HepG2 (cell line): ENCODE measurements at regions not wholly inside any gene's neighbourhood (a gene's known extent, or its start where the extent isn't known, plus 50 kb on each side); places are given as distances from the start of the nearest gene placed in this dataset.

ENCODE experiments used
- ETV5 ChIP-seq: IDR thresholded peaks from 2 replicates; pipeline ENCODE4 v1.6.1; 2018; ENCODE audit warnings: missing biosample characterization, missing genetic modification reagents, inconsistent platforms, borderline replicate concordance
- FOXO1 ChIP-seq: sonication (generic); formaldehyde crosslinking; IDR thresholded peaks from 2 replicates; pipeline ENCODE4 v1.4.0; 2020; ENCODE audit warnings: missing genetic modification reagents
- MED1 ChIP-seq: sonication (generic); formaldehyde crosslinking; IDR thresholded peaks from 2 replicates; pipeline ENCODE4 v1.4.0; 2020; ENCODE audit warnings: missing genetic modification reagents
- MEIS2 ChIP-seq: sonication (generic); formaldehyde crosslinking; IDR thresholded peaks from 2 replicates; pipeline ENCODE4 v1.9.0; 2021; ENCODE audit warnings: mild to moderate bottlenecking, missing genetic modification reagents
- PPARG ChIP-seq: conservative IDR thresholded peaks from 2 replicates; pipeline ENCODE4 v1.6.1; 2016; ENCODE audit warnings: missing biosample characterization, missing genetic modification reagents
- STAG1 ChIP-seq: sonication (generic); formaldehyde crosslinking; IDR thresholded peaks from 2 replicates; pipeline ENCODE4 v1.4.0; 2020; ENCODE audit warnings: missing genetic modification reagents
- TEAD3 ChIP-seq: optimal IDR thresholded peaks from 2 replicates; pipeline ENCODE3; 2016; ENCODE audit warnings: borderline replicate concordance
- ZNF234 ChIP-seq: sonication (generic); formaldehyde crosslinking; conservative IDR thresholded peaks from 2 replicates; pipeline ENCODE4 v1.5.1; 2020; ENCODE audit warnings: mild to moderate bottlenecking, missing genetic modification reagents
- ZNF484 ChIP-seq: sonication (generic); formaldehyde crosslinking; IDR thresholded peaks from 2 replicates; pipeline ENCODE4 v1.5.1; 2020; ENCODE audit warnings: mild to moderate bottlenecking, low read depth, missing genetic modification reagents, borderline replicate concordance
- ZNF782 ChIP-seq: sonication (generic); formaldehyde crosslinking; IDR thresholded peaks from 2 replicates; pipeline ENCODE4 v1.4.0; 2020; ENCODE audit warnings: missing genetic modification reagents, mild to moderate bottlenecking, borderline replicate concordance
- TF ChIP-seq, protein P1 (sequence below): sonication (generic); formaldehyde crosslinking; IDR thresholded peaks from 2 replicates; pipeline ENCODE4 v1.4.0; 2020; ENCODE audit warnings: missing genetic modification reagents, borderline replicate concordance
- TF ChIP-seq, protein P2 (sequence below): sonication (generic); formaldehyde crosslinking; IDR thresholded peaks from 2 replicates; pipeline ENCODE4 v1.9.0; 2022; ENCODE audit warnings: low read depth, missing genetic modification reagents
- TF ChIP-seq, protein P3 (sequence below): sonication (generic); formaldehyde crosslinking; IDR thresholded peaks from 2 replicates; pipeline ENCODE4 v1.8.0; 2023; ENCODE audit warnings: mild to moderate bottlenecking, missing genetic modification reagents
- TF ChIP-seq, protein P4 (sequence below): sonication (generic); formaldehyde crosslinking; IDR thresholded peaks from 2 replicates; pipeline ENCODE4 v1.5.0; 2020; ENCODE audit warnings: mild to moderate bottlenecking, missing genetic modification reagents
- TF ChIP-seq, protein P5 (sequence below): sonication (generic); formaldehyde crosslinking; IDR thresholded peaks from 2 replicates; pipeline ENCODE4 v1.4.0; 2020; ENCODE audit warnings: mild to moderate bottlenecking, missing genetic modification reagents
- TF ChIP-seq, protein P6 (sequence below): sonication (generic); formaldehyde crosslinking; IDR thresholded peaks from 2 replicates; pipeline ENCODE4 v1.5.0; 2020; ENCODE audit warnings: mild to moderate bottlenecking, missing genetic modification reagents, moderate library complexity

DNA sequence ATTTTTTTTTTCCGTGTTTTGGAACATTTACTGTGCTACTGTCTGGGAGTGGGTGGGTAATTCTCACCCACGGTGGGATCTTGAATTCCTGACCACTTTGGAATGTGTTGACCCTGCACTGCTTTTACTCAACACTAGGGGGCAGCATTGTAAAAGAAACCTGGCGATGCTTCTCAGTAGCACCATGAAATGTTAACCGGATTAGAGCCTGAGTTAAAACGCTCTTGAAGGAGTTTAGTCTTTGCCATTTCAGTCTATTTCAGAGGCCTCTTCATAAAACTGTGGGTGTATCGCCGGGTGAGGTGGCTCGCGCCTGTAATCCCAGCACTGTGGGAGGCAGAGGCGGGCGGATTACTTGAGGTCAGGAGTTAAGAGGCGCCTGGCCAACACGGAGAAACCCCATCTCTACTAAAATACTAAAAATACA, 79.0 kb upstream of the PRNP start (continued):
- TF ChIP-seq, protein P1, sequence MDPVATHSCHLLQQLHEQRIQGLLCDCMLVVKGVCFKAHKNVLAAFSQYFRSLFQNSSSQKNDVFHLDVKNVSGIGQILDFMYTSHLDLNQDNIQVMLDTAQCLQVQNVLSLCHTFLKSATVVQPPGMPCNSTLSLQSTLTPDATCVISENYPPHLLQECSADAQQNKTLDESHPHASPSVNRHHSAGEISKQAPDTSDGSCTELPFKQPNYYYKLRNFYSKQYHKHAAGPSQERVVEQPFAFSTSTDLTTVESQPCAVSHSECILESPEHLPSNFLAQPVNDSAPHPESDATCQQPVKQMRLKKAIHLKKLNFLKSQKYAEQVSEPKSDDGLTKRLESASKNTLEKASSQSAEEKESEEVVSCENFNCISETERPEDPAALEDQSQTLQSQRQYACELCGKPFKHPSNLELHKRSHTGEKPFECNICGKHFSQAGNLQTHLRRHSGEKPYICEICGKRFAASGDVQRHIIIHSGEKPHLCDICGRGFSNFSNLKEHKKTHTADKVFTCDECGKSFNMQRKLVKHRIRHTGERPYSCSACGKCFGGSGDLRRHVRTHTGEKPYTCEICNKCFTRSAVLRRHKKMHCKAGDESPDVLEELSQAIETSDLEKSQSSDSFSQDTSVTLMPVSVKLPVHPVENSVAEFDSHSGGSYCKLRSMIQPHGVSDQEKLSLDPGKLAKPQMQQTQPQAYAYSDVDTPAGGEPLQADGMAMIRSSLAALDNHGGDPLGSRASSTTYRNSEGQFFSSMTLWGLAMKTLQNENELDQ, result 0 out of 2 replicates have a peak, but pooled peaks have one; percentile 76
- TF ChIP-seq FOXO1 (CRISPR knock-in tag) (peak; percentile 51; the same call in 1 of the 2 replicates), STAG1 (CRISPR knock-in tag) (peak; percentile 99), TEAD3 (peak; percentile 88), PPARG (peak; percentile 48; the same call in 1 of the 2 replicates), ZNF782 (CRISPR knock-in tag) (no peak), ETV5 (CRISPR knock-in tag) (peak; percentile 16; the same call in 1 of the 2 replicates), MEIS2 (CRISPR knock-in tag) (no peak), ZNF234 (CRISPR knock-in tag) (no peak), MED1 (peak; percentile 31; the same call in 1 of the 2 replicates), ZNF484 (CRISPR knock-in tag) (no peak)
- TF ChIP-seq, protein P2, sequence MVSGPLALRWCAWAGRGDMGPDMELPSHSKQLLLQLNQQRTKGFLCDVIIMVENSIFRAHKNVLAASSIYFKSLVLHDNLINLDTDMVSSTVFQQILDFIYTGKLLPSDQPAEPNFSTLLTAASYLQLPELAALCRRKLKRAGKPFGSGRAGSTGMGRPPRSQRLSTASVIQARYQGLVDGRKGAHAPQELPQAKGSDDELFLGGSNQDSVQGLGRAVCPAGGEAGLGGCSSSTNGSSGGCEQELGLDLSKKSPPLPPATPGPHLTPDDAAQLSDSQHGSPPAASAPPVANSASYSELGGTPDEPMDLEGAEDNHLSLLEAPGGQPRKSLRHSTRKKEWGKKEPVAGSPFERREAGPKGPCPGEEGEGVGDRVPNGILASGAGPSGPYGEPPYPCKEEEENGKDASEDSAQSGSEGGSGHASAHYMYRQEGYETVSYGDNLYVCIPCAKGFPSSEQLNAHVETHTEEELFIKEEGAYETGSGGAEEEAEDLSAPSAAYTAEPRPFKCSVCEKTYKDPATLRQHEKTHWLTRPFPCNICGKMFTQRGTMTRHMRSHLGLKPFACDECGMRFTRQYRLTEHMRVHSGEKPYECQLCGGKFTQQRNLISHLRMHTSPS (CRISPR knock-in tag), result no peak
- TF ChIP-seq, protein P3, sequence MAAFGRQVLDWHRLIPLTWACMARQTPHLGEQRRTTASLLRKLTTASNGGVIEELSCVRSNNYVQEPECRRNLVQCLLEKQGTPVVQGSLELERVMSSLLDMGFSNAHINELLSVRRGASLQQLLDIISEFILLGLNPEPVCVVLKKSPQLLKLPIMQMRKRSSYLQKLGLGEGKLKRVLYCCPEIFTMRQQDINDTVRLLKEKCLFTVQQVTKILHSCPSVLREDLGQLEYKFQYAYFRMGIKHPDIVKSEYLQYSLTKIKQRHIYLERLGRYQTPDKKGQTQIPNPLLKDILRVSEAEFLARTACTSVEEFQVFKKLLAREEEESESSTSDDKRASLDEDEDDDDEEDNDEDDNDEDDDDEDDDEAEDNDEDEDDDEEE (CRISPR knock-in tag), result peak; percentile 70; the same call in 1 of the 2 replicates
- TF ChIP-seq, protein P4, sequence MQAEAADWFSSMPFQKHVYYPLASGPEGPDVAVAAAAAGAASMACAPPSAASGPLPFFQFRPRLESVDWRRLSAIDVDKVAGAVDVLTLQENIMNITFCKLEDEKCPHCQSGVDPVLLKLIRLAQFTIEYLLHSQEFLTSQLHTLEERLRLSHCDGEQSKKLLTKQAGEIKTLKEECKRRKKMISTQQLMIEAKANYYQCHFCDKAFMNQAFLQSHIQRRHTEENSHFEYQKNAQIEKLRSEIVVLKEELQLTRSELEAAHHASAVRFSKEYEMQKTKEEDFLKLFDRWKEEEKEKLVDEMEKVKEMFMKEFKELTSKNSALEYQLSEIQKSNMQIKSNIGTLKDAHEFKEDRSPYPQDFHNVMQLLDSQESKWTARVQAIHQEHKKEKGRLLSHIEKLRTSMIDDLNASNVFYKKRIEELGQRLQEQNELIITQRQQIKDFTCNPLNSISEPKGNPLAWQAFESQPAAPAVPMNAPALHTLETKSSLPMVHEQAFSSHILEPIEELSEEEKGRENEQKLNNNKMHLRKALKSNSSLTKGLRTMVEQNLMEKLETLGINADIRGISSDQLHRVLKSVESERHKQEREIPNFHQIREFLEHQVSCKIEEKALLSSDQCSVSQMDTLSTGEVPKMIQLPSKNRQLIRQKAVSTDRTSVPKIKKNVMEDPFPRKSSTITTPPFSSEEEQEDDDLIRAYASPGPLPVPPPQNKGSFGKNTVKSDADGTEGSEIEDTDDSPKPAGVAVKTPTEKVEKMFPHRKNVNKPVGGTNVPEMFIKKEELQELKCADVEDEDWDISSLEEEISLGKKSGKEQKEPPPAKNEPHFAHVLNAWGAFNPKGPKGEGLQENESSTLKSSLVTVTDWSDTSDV (CRISPR knock-in tag), result no peak
- TF ChIP-seq, protein P5, sequence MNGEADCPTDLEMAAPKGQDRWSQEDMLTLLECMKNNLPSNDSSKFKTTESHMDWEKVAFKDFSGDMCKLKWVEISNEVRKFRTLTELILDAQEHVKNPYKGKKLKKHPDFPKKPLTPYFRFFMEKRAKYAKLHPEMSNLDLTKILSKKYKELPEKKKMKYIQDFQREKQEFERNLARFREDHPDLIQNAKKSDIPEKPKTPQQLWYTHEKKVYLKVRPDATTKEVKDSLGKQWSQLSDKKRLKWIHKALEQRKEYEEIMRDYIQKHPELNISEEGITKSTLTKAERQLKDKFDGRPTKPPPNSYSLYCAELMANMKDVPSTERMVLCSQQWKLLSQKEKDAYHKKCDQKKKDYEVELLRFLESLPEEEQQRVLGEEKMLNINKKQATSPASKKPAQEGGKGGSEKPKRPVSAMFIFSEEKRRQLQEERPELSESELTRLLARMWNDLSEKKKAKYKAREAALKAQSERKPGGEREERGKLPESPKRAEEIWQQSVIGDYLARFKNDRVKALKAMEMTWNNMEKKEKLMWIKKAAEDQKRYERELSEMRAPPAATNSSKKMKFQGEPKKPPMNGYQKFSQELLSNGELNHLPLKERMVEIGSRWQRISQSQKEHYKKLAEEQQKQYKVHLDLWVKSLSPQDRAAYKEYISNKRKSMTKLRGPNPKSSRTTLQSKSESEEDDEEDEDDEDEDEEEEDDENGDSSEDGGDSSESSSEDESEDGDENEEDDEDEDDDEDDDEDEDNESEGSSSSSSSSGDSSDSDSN (CRISPR knock-in tag), result no peak
- TF ChIP-seq, protein P6, sequence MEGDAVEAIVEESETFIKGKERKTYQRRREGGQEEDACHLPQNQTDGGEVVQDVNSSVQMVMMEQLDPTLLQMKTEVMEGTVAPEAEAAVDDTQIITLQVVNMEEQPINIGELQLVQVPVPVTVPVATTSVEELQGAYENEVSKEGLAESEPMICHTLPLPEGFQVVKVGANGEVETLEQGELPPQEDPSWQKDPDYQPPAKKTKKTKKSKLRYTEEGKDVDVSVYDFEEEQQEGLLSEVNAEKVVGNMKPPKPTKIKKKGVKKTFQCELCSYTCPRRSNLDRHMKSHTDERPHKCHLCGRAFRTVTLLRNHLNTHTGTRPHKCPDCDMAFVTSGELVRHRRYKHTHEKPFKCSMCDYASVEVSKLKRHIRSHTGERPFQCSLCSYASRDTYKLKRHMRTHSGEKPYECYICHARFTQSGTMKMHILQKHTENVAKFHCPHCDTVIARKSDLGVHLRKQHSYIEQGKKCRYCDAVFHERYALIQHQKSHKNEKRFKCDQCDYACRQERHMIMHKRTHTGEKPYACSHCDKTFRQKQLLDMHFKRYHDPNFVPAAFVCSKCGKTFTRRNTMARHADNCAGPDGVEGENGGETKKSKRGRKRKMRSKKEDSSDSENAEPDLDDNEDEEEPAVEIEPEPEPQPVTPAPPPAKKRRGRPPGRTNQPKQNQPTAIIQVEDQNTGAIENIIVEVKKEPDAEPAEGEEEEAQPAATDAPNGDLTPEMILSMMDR (CRISPR knock-in tag), result peak; percentile 95
